BLaER1 (cell line): ENCODE measurements at regions not wholly inside any gene's neighbourhood (a gene's known extent, or its start where the extent isn't known, plus 50 kb on each side); places are given as distances from the start of the nearest gene placed in this dataset.

ENCODE experiments used
- H3K27ac ChIP-seq: shearing (Covaris generic); formaldehyde crosslinking; 2 replicates; pipeline ENCODE4 v1.8.1; 2022
- H3K27me3 ChIP-seq: shearing (Covaris generic); formaldehyde crosslinking; 2 replicates; pipeline ENCODE4 v1.8.1; 2022
- H3K36me3 ChIP-seq: shearing (Covaris generic); formaldehyde crosslinking; 2 replicates; pipeline ENCODE4 v1.8.1; 2022
- H3K4me1 ChIP-seq: shearing (Covaris generic); formaldehyde crosslinking; 2 replicates; pipeline ENCODE4 v1.8.1; 2022
- H3K4me2 ChIP-seq: shearing (Covaris generic); formaldehyde crosslinking; 2 replicates; pipeline ENCODE4 v1.8.1; 2022
- H3K4me3 ChIP-seq: shearing (Covaris generic); formaldehyde crosslinking; 2 replicates; pipeline ENCODE4 v1.8.1; 2022
- H3K9ac ChIP-seq: shearing (Covaris generic); formaldehyde crosslinking; 2 replicates; pipeline ENCODE4 v1.8.1; 2022
- H3K9me3 ChIP-seq: shearing (Covaris generic); formaldehyde crosslinking; 2 replicates; pipeline ENCODE4 v1.8.1; 2022
- H4K20me1 ChIP-seq: shearing (Covaris generic); formaldehyde crosslinking; 2 replicates; pipeline ENCODE4 v1.8.1; 2022
- Cebpa-rat ChIP-seq: shearing (Covaris generic); IDR thresholded peaks from 2 replicates; pipeline ENCODE4 v1.8.1; 2022

GRCh38 chr5:6011199-6011598, 367.1 kb downstream of the MED10 start:
- Histone ChIP-seq H3K27ac (no peak overlapping the region), H3K9ac (no peak overlapping the region), H3K36me3 (no peaks in the 10 kb centered on the region), H3K4me1 (0 out of 2 replicates have a peak, but pooled peaks cover 4% of the 10 kb centered on the region), H4K20me1 (no peaks in the 10 kb centered on the region), H3K4me2 (no peak overlapping the region), H3K9me3 (peaks cover 13% of the 10 kb centered on the region), H3K27me3 (no peaks in the 10 kb centered on the region), H3K4me3 (no peak overlapping the region)
- no peak for TF ChIP-seq Cebpa-rat

DNA sequence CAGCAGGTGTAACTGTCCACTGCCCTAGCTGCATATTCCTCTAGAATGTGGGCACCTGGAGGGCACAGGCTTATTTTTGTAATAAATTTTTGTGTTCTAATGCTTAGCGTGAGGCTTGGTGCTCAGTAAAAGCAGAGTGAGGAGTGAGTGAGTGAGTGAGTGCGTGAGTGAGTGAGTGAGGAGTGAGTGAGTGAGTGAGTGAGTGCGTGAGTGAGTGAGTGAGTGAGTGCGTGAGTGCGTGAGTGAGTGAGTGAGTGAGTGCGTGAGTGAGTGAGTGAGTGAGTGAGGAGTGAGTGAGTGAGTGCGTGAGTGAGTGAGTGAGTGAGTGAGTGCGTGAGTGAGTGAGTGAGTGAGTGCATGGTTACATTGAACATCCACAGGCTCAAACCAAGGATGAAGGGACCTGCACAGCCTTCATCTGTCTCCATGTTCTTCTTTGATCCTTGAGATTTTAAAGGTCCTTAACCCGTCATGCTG, 371.5 kb downstream of the MED10 start:
- H3K27me3 ChIP-seq, result no peaks in the 10 kb centered on the region
- peaks cover 4% of the 10 kb centered on the region for H3K9me3 ChIP-seq
- 0 out of 2 replicates have a peak, but pooled peaks cover 4% of the 10 kb centered on the region for H3K4me1 ChIP-seq
- no peak overlapping the region for H3K4me2 ChIP-seq
- no peak overlapping the region for H3K27ac ChIP-seq
- TF ChIP-seq Cebpa-rat, result no peak
- H4K20me1 ChIP-seq, result no peaks in the 10 kb centered on the region
- H3K36me3 ChIP-seq, result no peaks in the 10 kb centered on the region
- H3K9ac ChIP-seq, result no peak overlapping the region
- H3K4me3 ChIP-seq, result no peak overlapping the region

- Histone ChIP-seq H3K9ac (no peak overlapping the region), H3K4me2 (no peak overlapping the region), H3K36me3 (no peaks in the 10 kb centered on the region), H4K20me1 (no peaks in the 10 kb centered on the region), H3K4me3 (no peak overlapping the region), H3K27ac (no peak overlapping the region), H3K4me1 (no peaks in the 10 kb centered on the region), H3K9me3 (no peaks in the 10 kb centered on the region), H3K27me3 (no peaks in the 10 kb centered on the region)
- TF ChIP-seq Cebpa-rat, result no peak
Observed at GRCh38 chr5:6003040-6003825, 375.1 kb downstream of the MED10 start.

DNA sequence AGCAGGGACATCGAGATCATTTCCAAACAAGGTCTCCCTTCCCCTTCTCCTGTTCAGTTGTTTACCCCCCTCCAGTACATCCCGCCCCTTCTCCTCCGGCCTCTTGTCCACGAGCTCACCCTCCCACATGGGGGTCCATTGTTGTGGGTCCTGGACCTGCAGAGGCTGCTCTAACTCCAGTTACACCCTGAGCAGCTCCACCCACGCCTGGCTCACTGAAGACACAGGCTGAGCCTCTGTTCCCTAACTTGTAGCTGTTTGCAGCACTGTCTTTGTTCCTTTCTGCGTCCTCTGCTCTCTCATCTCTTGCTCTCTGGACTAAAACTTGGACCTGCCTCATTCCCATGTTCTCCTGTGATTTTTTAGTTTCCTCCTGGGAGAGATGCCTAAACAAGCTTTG, 377.5 kb downstream of the MED10 start:
- Histone ChIP-seq H3K27me3 (no peaks in the 10 kb centered on the region), H3K9me3 (peaks cover 8% of the 10 kb centered on the region; the same call in 1 of the 2 replicates), H3K4me3 (no peak overlapping the region), H4K20me1 (no peaks in the 10 kb centered on the region), H3K36me3 (no peaks in the 10 kb centered on the region), H3K27ac (no peak overlapping the region), H3K9ac (no peak overlapping the region), H3K4me1 (no peaks in the 10 kb centered on the region), H3K4me2 (no peak overlapping the region)
- TF ChIP-seq Cebpa-rat, result no peak

- H4K20me1 ChIP-seq, result no peaks in the 10 kb centered on the region
- H3K4me1 ChIP-seq, result no peaks in the 10 kb centered on the region
- no peak overlapping the region for H3K4me3 ChIP-seq
- no peak overlapping the region for H3K27ac ChIP-seq
- no peaks in the 10 kb centered on the region for H3K27me3 ChIP-seq
- H3K9ac ChIP-seq, result no peak overlapping the region
- no peak overlapping the region for H3K4me2 ChIP-seq
- peaks cover 54% of the 10 kb centered on the region for H3K9me3 ChIP-seq
- H3K36me3 ChIP-seq, result no peaks in the 10 kb centered on the region
- TF ChIP-seq Cebpa-rat, result no peak
Observed at GRCh38 chr5:5995819-5996218, 382.5 kb downstream of the MED10 start.

- Histone ChIP-seq H4K20me1 (no peaks in the 10 kb centered on the region), H3K9ac (no peak overlapping the region), H3K27me3 (no peaks in the 10 kb centered on the region), H3K9me3 (0 out of 2 replicates have a peak, but pooled peaks cover 5% of the 10 kb centered on the region), H3K36me3 (no peaks in the 10 kb centered on the region), H3K4me3 (no peak overlapping the region), H3K4me1 (no peaks in the 10 kb centered on the region), H3K4me2 (no peak overlapping the region), H3K27ac (no peak overlapping the region)
- no peak for TF ChIP-seq Cebpa-rat
Observed at GRCh38 chr5:5986492-5987178, 391.7 kb downstream of the MED10 start.

GRCh38 chr5:5985332-5985731, 393.0 kb downstream of the MED10 start:
- Histone ChIP-seq H4K20me1 (no peaks in the 10 kb centered on the region), H3K36me3 (no peaks in the 10 kb centered on the region), H3K4me1 (peaks cover 5% of the 10 kb centered on the region), H3K9ac (no peak overlapping the region), H3K27me3 (no peaks in the 10 kb centered on the region), H3K4me3 (no peak overlapping the region), H3K9me3 (no peaks in the 10 kb centered on the region), H3K4me2 (no peak overlapping the region), H3K27ac (no peak overlapping the region)
- no peak for TF ChIP-seq Cebpa-rat

DNA sequence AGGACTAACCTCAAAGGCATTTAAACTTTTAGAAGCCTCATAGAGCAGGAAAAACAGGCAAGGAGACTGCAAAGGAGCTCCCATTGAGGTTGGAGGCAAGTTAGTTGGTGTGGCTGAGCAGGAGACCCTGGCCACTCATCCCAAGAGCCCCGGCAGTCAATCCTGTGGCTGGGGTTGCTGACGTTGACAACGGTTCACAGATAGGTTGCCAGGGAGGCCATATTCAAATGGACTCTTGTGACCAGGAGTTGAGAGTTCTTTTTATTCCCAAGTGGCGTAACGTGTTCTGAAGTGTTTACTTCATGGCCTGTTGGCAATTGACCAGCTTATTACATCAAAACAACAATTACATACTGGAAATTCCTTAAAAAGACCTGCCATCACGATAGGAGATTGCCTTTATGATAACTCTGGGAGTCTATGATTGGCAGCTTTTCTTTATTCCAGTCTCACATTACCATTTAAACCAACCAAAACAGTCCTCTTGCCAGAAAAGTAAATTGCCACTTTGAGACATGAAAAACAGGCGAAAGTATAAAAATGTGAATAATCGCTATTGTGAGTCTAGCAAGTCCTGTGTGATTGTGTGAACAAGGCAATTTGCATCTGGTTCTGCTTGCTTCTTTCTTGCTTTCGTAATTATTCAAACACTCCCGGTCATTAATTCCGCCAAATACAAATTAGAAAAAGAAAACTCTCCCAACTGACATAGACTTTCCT, 394.9 kb downstream of the MED10 start:
- H3K4me1 ChIP-seq, result peaks cover 23% of the 10 kb centered on the region
- H3K4me2 ChIP-seq, result no peak overlapping the region
- H3K9me3 ChIP-seq, result no peaks in the 10 kb centered on the region
- H3K27ac ChIP-seq, result no peak overlapping the region
- no peak overlapping the region for H3K9ac ChIP-seq
- no peaks in the 10 kb centered on the region for H4K20me1 ChIP-seq
- no peaks in the 10 kb centered on the region for H3K27me3 ChIP-seq
- TF ChIP-seq Cebpa-rat, result no peak
- H3K36me3 ChIP-seq, result no peaks in the 10 kb centered on the region
- no peak overlapping the region for H3K4me3 ChIP-seq

GRCh38 chr5:5981562-5981961, 396.8 kb downstream of the MED10 start:
- Histone ChIP-seq H3K9me3 (no peaks in the 10 kb centered on the region), H3K27me3 (no peaks in the 10 kb centered on the region), H3K4me2 (no peak overlapping the region), H3K4me1 (peaks cover 23% of the 10 kb centered on the region), H3K4me3 (no peak overlapping the region), H3K9ac (no peak overlapping the region), H4K20me1 (no peaks in the 10 kb centered on the region), H3K36me3 (no peaks in the 10 kb centered on the region), H3K27ac (no peak overlapping the region)
- TF ChIP-seq Cebpa-rat, result no peak

DNA sequence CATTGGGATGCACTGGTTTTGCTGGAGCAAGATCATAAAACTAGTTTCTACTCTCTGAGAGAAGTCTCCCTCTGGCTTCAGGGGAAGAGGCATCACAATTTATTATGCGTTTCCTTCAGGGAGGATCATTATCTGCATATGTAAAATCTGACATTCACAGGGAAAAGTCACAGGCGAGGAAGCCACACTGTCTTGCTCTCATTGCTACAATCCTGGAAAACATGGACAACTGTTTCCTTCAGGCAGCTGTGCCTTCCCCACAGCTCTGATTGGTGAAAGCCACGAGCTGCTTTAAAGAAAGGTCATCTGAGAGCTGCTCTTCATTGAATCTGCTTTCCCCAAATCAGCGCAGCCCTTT, 397.8 kb downstream of the MED10 start:
- no peaks in the 10 kb centered on the region for H4K20me1 ChIP-seq
- no peaks in the 10 kb centered on the region for H3K36me3 ChIP-seq
- H3K4me3 ChIP-seq, result no peak overlapping the region
- no peak overlapping the region for H3K9ac ChIP-seq
- H3K4me1 ChIP-seq, result peaks cover 23% of the 10 kb centered on the region
- H3K4me2 ChIP-seq, result peak overlapping the region; percentile 81
- no peak for TF ChIP-seq Cebpa-rat
- no peak overlapping the region for H3K27ac ChIP-seq
- no peaks in the 10 kb centered on the region for H3K27me3 ChIP-seq
- no peaks in the 10 kb centered on the region for H3K9me3 ChIP-seq
